ENCODE measurements at regions not wholly inside any gene's neighbourhood (a gene's known extent, or its start where the extent isn't known, plus 50 kb on each side); places are given as distances from the start of the nearest gene placed in this dataset.

DNA sequence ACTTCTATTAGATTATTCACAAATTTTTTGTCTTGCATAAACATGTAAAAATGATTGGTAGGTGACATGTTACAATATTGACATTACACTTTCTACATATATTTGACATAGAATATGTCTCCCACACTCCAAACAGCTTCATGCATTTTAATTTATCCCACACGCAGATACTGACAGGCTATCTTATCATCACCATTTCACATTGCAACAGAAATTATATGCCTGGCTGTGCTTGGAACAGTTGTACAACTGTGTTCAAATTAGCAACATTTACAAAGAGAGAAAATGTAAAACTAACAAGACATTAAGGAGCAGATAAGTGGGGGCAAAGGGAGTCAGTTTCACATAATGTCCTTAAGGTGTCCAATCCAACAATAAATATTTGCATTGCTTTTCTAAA lies 1208.5 kb downstream of the NSUN3 start:
- Histone ChIP-seq H3K9me2 (replicated peaks; ENCODE audit: insufficient read depth) (no peaks in the 10 kb centered on the region), H3K4me1 (ENCODE audit: insufficient read depth) (no peaks in the 10 kb centered on the region), H3K4me3 (no peak overlapping the region), H3K79me2 (no peaks in the 10 kb centered on the region), H3K36me3 (replicated peaks; ENCODE audit: insufficient read depth, low read depth) (no peaks in the 10 kb centered on the region), H3K27me3 (no peaks in the 10 kb centered on the region), H4K20me1 (ENCODE audit: insufficient read depth, poor library complexity, severe bottlenecking) (no peaks in the 10 kb centered on the region), H3K4me2 (no peak overlapping the region), H2AFZ (no peak overlapping the region), H3K27ac (no peak overlapping the region), H3K9me3 (ENCODE audit: low read depth) (no peaks in the 10 kb centered on the region)
- no peak for TF ChIP-seq EZH2 (IDR thresholded peaks at IDR 0.05; ENCODE audit: borderline replicate concordance)
- TF ChIP-seq, protein P1, sequence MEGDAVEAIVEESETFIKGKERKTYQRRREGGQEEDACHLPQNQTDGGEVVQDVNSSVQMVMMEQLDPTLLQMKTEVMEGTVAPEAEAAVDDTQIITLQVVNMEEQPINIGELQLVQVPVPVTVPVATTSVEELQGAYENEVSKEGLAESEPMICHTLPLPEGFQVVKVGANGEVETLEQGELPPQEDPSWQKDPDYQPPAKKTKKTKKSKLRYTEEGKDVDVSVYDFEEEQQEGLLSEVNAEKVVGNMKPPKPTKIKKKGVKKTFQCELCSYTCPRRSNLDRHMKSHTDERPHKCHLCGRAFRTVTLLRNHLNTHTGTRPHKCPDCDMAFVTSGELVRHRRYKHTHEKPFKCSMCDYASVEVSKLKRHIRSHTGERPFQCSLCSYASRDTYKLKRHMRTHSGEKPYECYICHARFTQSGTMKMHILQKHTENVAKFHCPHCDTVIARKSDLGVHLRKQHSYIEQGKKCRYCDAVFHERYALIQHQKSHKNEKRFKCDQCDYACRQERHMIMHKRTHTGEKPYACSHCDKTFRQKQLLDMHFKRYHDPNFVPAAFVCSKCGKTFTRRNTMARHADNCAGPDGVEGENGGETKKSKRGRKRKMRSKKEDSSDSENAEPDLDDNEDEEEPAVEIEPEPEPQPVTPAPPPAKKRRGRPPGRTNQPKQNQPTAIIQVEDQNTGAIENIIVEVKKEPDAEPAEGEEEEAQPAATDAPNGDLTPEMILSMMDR (IDR thresholded peaks at IDR 0.05; ENCODE audit: poor library complexity): no peak
- no peak for TF ChIP-seq EZH2phosphoT487 (IDR thresholded peaks at IDR 0.05; ENCODE audit: low read depth, severe bottlenecking, unreplicated experiment)
- DNase-seq (ENCODE audit: low spot score): no peak
- WGBS (ENCODE audit: low lambda C conversion rate, missing lambda C conversion rate): 44% methylated on average over 1 of the region's 1 CpG

DNA sequence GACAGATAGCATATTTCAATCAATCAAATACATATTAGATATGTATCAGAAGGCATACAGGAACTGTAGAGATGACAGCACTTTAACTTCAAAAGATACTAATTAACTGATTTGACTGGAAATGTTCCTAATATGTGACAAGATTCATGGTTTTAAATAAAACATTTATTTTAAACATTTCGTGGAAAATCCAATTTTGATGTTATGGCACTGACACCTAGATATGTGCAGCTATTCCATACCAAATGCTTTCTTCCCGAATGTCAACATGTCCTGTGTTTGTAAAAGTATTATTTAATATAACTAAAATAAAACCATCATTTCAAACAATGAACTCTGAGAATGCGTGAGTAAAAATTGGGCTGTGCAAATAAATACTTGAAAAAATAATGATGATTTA lies 1209.3 kb downstream of the NSUN3 start:
- WGBS (ENCODE audit: low lambda C conversion rate, missing lambda C conversion rate): 91% methylated on average over 3 of the region's 3 CpGs

GRCh38 chr3:95272781-95273180 lies 1209.9 kb downstream of the NSUN3 start:
- H2AFZ ChIP-seq: no peak overlapping the region
- H3K9me2 ChIP-seq (replicated peaks; ENCODE audit: insufficient read depth): no peaks in the 10 kb centered on the region
- H3K4me2 ChIP-seq: no peak overlapping the region
- WGBS (ENCODE audit: low lambda C conversion rate, missing lambda C conversion rate): 81% methylated on average over 2 of the region's 2 CpGs
- H3K9me3 ChIP-seq (ENCODE audit: low read depth): no peaks in the 10 kb centered on the region
- H3K27ac ChIP-seq: no peak overlapping the region
- no peaks in the 10 kb centered on the region for H4K20me1 ChIP-seq (ENCODE audit: insufficient read depth, poor library complexity, severe bottlenecking)
- no peak for DNase-seq (ENCODE audit: low spot score)
- H3K4me1 ChIP-seq (ENCODE audit: insufficient read depth): no peaks in the 10 kb centered on the region
- no peaks in the 10 kb centered on the region for H3K36me3 ChIP-seq (replicated peaks; ENCODE audit: insufficient read depth, low read depth)
- H3K27me3 ChIP-seq: no peaks in the 10 kb centered on the region
- no peaks in the 10 kb centered on the region for H3K79me2 ChIP-seq
- TF ChIP-seq, protein P1 (IDR thresholded peaks at IDR 0.05; ENCODE audit: poor library complexity): no peak
- TF ChIP-seq EZH2 (IDR thresholded peaks at IDR 0.05; ENCODE audit: borderline replicate concordance): no peak
- no peak for TF ChIP-seq EZH2phosphoT487 (IDR thresholded peaks at IDR 0.05; ENCODE audit: low read depth, severe bottlenecking, unreplicated experiment)
- no peak overlapping the region for H3K4me3 ChIP-seq

More for the DNA sequence above, 1209.3 kb downstream of the NSUN3 start:
- Histone ChIP-seq H3K4me3 (no peak overlapping the region), H3K27ac (no peak overlapping the region), H3K4me1 (ENCODE audit: insufficient read depth) (no peaks in the 10 kb centered on the region), H3K4me2 (no peak overlapping the region), H3K9me2 (replicated peaks; ENCODE audit: insufficient read depth) (no peaks in the 10 kb centered on the region), H4K20me1 (ENCODE audit: insufficient read depth, poor library complexity, severe bottlenecking) (no peaks in the 10 kb centered on the region), H3K79me2 (no peaks in the 10 kb centered on the region), H3K36me3 (replicated peaks; ENCODE audit: insufficient read depth, low read depth) (no peaks in the 10 kb centered on the region), H3K9me3 (ENCODE audit: low read depth) (no peaks in the 10 kb centered on the region), H2AFZ (no peak overlapping the region), H3K27me3 (no peaks in the 10 kb centered on the region)
- no peak for TF ChIP-seq EZH2phosphoT487 (IDR thresholded peaks at IDR 0.05; ENCODE audit: low read depth, severe bottlenecking, unreplicated experiment)
- TF ChIP-seq, protein P1 (IDR thresholded peaks at IDR 0.05; ENCODE audit: poor library complexity): no peak
- no peak for TF ChIP-seq EZH2 (IDR thresholded peaks at IDR 0.05; ENCODE audit: borderline replicate concordance)
- DNase-seq (ENCODE audit: low spot score): no peak

GRCh38 chr3:95277613-95278012 lies 1214.8 kb downstream of the NSUN3 start:
- TF ChIP-seq, protein P1 (IDR thresholded peaks at IDR 0.05; ENCODE audit: poor library complexity): no peak
- TF ChIP-seq EZH2 (IDR thresholded peaks at IDR 0.05; ENCODE audit: borderline replicate concordance) (no peak), EZH2phosphoT487 (IDR thresholded peaks at IDR 0.05; ENCODE audit: low read depth, severe bottlenecking, unreplicated experiment) (no peak)
- no peaks in the 10 kb centered on the region for H3K27me3 ChIP-seq
- no peaks in the 10 kb centered on the region for H3K36me3 ChIP-seq (replicated peaks; ENCODE audit: insufficient read depth, low read depth)
- H3K9me2 ChIP-seq (replicated peaks; ENCODE audit: insufficient read depth): no peaks in the 10 kb centered on the region
- no peaks in the 10 kb centered on the region for H3K79me2 ChIP-seq
- H3K4me2 ChIP-seq: no peak overlapping the region
- WGBS (ENCODE audit: low lambda C conversion rate, missing lambda C conversion rate): 51% methylated on average over 3 of the region's 3 CpGs
- peaks cover 5% of the 10 kb centered on the region for H3K4me1 ChIP-seq (ENCODE audit: insufficient read depth)
- DNase-seq (ENCODE audit: low spot score): no peak
- H3K27ac ChIP-seq: no peak overlapping the region
- H4K20me1 ChIP-seq (ENCODE audit: insufficient read depth, poor library complexity, severe bottlenecking): no peaks in the 10 kb centered on the region
- H2AFZ ChIP-seq: no peak overlapping the region
- no peak overlapping the region for H3K4me3 ChIP-seq
- no peaks in the 10 kb centered on the region for H3K9me3 ChIP-seq (ENCODE audit: low read depth)
